ENCODE measurements at regions not wholly inside any gene's neighbourhood (a gene's known extent, or its start where the extent isn't known, plus 50 kb on each side); places are given as distances from the start of the nearest gene placed in this dataset.

DNA sequence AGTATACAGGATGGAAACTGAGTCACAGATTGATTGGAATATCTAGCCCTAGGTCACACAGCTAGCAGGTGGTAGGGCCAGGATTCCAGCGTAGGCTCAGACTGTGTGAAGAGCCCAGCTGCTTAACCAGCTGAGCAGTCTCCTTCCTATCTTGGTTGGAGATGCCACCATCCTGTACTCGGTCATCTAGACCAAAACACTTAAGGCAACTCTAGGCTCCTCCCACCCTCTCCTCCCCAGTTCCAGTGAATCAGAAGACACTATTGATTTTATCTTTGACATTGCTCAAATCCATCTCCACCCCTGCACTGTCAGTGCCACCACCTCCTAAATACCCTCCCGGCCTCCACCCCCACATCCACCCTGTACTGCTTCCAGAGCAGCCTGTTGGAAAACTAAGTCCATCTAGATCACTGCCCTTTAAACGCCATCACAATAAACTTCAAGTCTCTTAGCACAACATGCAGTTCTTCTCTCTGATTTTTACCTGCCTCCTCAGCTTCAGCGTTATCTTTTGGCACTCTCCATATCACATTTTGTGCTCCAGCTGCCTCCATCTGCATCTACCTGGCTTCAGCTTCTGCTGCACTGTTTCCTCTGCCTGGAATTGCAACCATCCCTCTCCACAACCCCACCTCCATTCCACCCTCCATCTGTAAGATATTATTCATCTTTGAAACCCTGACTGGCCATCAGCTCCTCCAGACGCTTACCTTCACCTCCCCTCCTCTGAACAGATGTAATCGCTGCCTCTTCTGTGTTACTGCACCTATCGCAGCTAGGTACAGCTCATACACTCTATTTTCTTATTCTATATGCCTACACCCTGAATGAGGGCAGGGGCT, 86.8 kb upstream of the ACP3 start:
- Mint-ChIP-seq H3K4me1 (no peaks in the 10 kb centered on the region), H3K27ac (no peak overlapping the region), H3K27me3 (peaks cover 11% of the 10 kb centered on the region), H3K4me3 (no peak overlapping the region), H3K9me3 (no peaks in the 10 kb centered on the region), H3K36me3 (ENCODE audit: low read depth) (no peaks in the 10 kb centered on the region)
- ChIA-PET CTCF (no interaction called here), POLR2A (no interaction called here)
- no peak for DNase-seq

DNA sequence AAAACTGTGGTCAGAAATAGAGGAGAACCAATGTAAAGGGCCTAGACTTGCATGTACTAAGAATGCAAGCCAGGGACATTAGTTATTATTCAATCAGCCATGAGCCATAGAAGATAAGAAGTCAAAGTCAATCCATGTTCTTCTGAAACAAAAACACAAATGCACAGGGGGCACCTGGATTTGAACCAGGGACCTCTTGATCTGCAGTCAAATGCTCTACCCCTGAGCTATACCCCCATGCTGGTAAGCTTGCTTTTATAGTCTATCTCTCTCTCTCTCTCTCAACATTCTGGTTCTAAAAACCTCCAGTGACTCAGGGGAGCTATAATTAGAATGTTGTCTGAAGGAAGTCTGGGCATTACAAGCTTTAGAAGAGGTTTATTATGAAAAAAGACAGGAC, 85.6 kb upstream of the ACP3 start:
- Mint-ChIP-seq H3K9me3 (no peaks in the 10 kb centered on the region), H3K27me3 (peaks cover 14% of the 10 kb centered on the region), H3K27ac (no peak overlapping the region), H3K36me3 (ENCODE audit: low read depth) (no peaks in the 10 kb centered on the region), H3K4me1 (no peaks in the 10 kb centered on the region), H3K4me3 (no peak overlapping the region)
- DNase-seq, result no peak
- ChIA-PET CTCF (no interaction called here), POLR2A (interaction anchor here (0.6 kb wide), 1 partner anchor 13 kb away, joined by 3 read pairs; no protein-coding TSS in a partner anchor)

DNA sequence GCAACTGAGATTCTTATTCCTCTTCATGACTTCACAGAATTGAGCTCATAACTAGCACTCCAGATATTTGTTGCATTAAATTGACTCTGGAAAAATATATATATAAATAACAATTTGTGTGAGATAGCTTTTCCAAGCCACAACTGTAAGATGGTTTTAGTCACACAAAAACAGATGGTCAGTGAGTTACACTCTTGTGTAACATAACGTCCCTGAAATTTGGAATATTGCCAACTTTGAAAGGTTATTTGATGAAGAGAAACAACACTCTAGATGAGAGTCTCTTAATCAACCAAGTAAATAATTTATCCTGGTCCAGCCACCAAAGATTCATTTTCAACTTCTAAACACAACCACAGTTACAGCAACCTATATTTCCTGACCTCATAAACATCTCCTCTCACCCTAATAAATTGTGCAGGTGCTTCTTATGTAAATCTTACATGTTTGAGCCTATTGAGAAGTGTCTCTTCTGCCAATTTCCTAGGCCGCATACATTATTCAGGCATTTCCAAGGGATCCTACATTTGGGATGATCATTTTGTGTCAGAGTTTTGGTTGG, 84.9 kb upstream of the ACP3 start:
- Mint-ChIP-seq H3K27me3 (peaks cover 14% of the 10 kb centered on the region), H3K4me1 (no peaks in the 10 kb centered on the region), H3K9me3 (no peaks in the 10 kb centered on the region), H3K36me3 (ENCODE audit: low read depth) (no peaks in the 10 kb centered on the region), H3K27ac (no peak overlapping the region), H3K4me3 (no peak overlapping the region)
- POLR2A ChIA-PET, result no interaction called here
- CTCF ChIA-PET, result no interaction called here
- no peak for DNase-seq

DNA sequence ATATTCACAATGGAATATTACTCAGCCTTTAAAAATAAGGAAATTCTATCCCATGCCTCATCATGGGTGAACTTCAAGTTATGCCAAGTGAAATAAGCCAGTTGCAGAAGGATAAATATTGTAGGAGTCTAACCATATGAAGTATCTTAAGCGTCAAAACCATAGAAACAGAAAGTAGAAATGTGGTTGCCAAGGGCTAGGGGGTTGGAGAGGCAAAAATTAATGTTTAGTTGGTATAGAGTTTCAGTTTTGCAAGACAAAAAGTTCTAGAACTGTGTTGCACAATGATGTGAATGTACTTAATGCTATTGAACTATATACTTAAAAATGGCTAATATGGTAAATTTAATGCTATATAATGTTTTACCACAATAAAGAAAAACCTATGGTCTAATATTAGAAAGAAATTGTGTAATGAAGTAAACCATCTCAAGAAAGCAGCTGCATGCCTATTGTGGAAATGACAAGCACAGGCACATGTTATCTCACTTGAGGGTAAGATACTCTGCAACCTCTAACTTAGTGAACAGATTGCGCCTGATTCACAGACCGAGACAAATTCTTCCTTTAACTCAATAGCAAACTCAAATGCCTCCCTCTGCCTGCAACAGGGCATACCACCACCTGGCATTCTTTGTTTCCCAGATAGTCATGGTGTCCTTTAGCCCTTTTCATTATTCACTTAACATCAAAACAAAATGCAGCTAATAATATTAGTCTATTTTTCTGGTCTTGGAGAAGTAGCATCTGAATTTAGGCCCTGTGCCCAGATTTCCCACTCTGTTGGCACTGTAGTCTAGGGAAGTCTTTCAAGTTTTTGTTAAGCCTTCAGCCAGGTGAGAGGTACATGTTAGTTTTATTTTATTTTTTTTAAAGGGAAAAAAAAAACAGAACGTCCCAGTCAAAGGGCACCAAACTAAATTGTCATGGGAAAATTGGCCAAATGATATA, 80.2 kb upstream of the ACP3 start:
- no peaks in the 10 kb centered on the region for H3K36me3 Mint-ChIP-seq (ENCODE audit: low read depth)
- ChIA-PET CTCF (no interaction called here), POLR2A (no interaction called here)
- H3K27me3 Mint-ChIP-seq, result peaks cover 21% of the 10 kb centered on the region
- no peak overlapping the region for H3K27ac Mint-ChIP-seq
- no peak overlapping the region for H3K4me3 Mint-ChIP-seq
- no peaks in the 10 kb centered on the region for H3K9me3 Mint-ChIP-seq
- no peaks in the 10 kb centered on the region for H3K4me1 Mint-ChIP-seq
- no peak for DNase-seq

DNA sequence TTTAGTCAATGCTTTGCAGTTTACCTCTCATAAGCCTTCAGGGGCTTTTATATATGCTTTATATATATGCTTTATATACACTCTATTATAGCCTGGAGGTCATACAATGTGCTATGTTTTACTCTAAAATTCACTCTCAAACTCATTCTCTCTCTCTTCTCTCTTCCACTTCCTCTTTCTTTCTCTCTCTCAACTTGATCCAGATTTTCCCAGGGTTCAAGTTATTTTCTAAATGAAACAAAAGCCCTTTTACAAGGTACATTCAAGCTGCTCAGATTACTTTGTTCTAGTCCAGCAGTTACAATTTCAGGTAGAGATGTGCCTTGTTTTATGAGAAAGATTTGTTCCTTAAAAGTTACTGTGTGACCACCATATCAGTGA, 79.6 kb upstream of the ACP3 start:
- H3K9me3 Mint-ChIP-seq, result no peaks in the 10 kb centered on the region

GRCh38 chr3:132239587-132239986, 77.6 kb upstream of the ACP3 start:
- H3K36me3 Mint-ChIP-seq (ENCODE audit: low read depth), result no peaks in the 10 kb centered on the region
- CTCF ChIA-PET, result no interaction called here
- H3K27me3 Mint-ChIP-seq, result peaks cover 27% of the 10 kb centered on the region
- POLR2A ChIA-PET, result no interaction called here
- H3K27ac Mint-ChIP-seq, result no peak overlapping the region
- H3K4me3 Mint-ChIP-seq, result no peak overlapping the region
- no peaks in the 10 kb centered on the region for H3K4me1 Mint-ChIP-seq
- no peaks in the 10 kb centered on the region for H3K9me3 Mint-ChIP-seq
- DNase-seq, result no peak

More for the DNA sequence above, 79.6 kb upstream of the ACP3 start:
- H3K27ac Mint-ChIP-seq, result no peak overlapping the region
- H3K4me3 Mint-ChIP-seq, result no peak overlapping the region
- no peaks in the 10 kb centered on the region for H3K4me1 Mint-ChIP-seq
- CTCF ChIA-PET, result no interaction called here
- DNase-seq, result no peak
- H3K27me3 Mint-ChIP-seq, result peaks cover 26% of the 10 kb centered on the region
- no peaks in the 10 kb centered on the region for H3K36me3 Mint-ChIP-seq (ENCODE audit: low read depth)
- POLR2A ChIA-PET, result no interaction called here

DNA sequence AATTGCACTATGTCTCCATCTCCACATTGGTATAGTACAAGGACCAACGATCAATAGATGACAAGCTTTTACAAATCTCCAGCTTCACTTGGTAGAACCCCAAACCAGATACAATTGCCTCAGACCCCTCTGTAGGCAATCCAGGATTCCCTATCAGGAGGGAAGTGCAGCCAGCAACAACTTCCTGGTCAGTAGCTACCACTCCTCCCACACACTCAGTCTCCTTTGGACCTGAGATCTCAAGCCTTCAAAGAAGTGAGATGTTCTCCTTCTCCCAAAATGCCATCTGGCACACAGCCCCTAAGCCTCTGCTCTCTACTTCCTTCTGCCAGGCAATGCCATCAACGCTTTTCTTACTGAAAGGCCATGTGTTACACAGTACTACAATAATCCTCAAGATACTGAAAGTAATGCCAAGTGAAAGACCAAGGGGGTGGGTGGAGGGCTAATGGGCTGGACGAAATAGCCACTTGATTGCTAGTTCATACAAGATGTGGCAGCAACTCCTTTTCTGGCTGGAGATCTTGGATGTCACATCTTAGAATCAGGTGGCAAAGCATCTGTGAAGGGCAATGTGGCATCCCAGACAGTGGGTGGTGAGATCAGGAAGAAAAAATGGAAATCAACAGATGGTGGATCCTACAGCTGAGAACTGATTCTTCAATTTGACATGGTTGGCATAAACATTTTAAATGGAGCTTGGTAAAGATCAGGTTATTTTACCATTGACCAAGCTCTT, 75.3 kb upstream of the ACP3 start:
- ChIA-PET CTCF (no interaction called here), POLR2A (no interaction called here)
- DNase-seq, result no peak
- no peak overlapping the region for H3K27ac Mint-ChIP-seq
- H3K4me3 Mint-ChIP-seq, result no peak overlapping the region
- no peaks in the 10 kb centered on the region for H3K36me3 Mint-ChIP-seq (ENCODE audit: low read depth)
- H3K9me3 Mint-ChIP-seq, result no peaks in the 10 kb centered on the region
- no peaks in the 10 kb centered on the region for H3K4me1 Mint-ChIP-seq
- H3K27me3 Mint-ChIP-seq, result peaks cover 30% of the 10 kb centered on the region

DNA sequence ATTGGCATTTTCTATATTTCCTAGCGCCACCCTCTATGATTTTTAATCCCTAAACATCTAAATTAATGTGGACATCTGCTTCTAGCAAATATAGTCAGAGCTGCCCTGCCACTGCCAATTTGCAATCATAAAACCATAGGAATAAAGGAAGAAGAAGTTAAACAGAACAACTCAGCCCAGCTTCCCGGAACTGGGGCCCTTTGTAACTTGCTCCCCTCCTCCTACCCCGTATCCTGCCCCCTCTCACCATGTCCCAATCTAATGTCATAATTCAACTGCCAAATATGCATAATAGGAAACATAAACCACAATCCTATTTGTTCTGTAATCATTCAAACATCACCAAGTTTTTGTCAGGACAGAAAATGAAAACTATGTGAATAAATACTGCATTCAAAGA, 74.4 kb upstream of the ACP3 start:
- Mint-ChIP-seq H3K9me3 (no peaks in the 10 kb centered on the region), H3K36me3 (ENCODE audit: low read depth) (no peaks in the 10 kb centered on the region), H3K27ac (no peak overlapping the region), H3K4me3 (no peak overlapping the region), H3K4me1 (no peaks in the 10 kb centered on the region), H3K27me3 (peaks cover 36% of the 10 kb centered on the region)
- CTCF ChIA-PET, result no interaction called here
- no peak for DNase-seq
- POLR2A ChIA-PET, result no interaction called here

DNA sequence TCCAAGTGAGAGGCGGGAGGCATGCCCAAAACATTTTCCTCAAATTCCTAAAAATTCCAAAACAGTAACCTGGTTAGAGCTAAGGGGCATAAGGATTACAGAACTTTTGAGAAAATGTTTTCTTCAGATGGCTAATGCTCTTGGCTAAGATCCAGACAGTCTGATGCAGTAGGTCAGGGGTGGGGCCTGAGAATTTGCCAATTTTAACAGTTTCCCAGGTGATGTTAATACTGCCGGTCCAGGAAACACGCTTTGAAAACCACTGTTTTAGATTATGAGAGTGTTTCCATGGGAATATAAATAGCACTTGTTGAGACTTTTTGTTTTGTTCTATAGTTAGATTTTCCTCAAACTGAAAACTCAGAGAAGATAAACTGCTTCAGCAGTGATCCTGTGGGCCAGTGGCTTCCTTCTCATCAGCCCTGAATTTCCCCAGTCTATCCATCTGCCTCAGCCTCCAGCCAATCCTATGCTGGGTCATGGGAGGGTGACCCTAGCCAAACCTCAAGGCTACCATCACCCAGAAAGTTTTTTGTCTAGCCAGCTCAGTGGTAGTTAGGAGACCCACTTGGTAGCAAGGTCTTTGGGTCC, 71.6 kb upstream of the ACP3 start:
- H3K4me1 Mint-ChIP-seq, result no peaks in the 10 kb centered on the region
- CTCF ChIA-PET, result interaction anchor here (1.7 kb wide), 1 partner anchor 12 kb away, joined by 7 read pairs; no protein-coding TSS in a partner anchor
- no peak overlapping the region for H3K27ac Mint-ChIP-seq
- POLR2A ChIA-PET, result no interaction called here
- peaks cover 37% of the 10 kb centered on the region for H3K27me3 Mint-ChIP-seq
- no peak for DNase-seq
- no peaks in the 10 kb centered on the region for H3K36me3 Mint-ChIP-seq (ENCODE audit: low read depth)
- no peak overlapping the region for H3K4me3 Mint-ChIP-seq
- H3K9me3 Mint-ChIP-seq, result no peaks in the 10 kb centered on the region

- Mint-ChIP-seq H3K27ac (no peak overlapping the region), H3K27me3 (peaks cover 35% of the 10 kb centered on the region), H3K9me3 (no peaks in the 10 kb centered on the region), H3K4me1 (no peaks in the 10 kb centered on the region), H3K4me3 (no peak overlapping the region), H3K36me3 (ENCODE audit: low read depth) (no peaks in the 10 kb centered on the region)
- ChIA-PET CTCF (interaction anchor here (1.7 kb wide), 1 partner anchor 12 kb away, joined by 7 read pairs; no protein-coding TSS in a partner anchor), POLR2A (no interaction called here)
- no peak for DNase-seq
These were observed 71.0 kb upstream of the ACP3 start for GRCh38 chr3:132246212-132246611.

DNA sequence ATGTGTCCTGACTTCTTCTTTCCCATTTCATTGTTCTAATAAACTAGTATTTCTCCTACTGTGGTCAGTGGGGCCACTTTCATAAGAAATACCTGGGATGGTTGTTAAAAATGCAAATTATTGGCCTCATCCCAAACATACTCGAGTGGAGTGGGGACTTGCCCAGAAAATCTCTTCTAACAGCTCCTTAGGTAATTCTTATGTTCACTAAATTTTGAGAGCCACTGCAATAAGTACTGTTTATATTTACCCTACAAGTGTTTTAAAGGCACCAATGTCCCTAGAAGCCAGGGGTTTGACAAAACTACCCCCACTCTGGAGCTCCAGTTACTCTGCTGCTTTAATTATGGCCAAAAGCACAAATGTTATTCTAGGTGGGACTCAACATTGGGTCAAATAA, 70.0 kb upstream of the ACP3 start:
- ChIA-PET POLR2A (no interaction called here), CTCF (no interaction called here)

GRCh38 chr3:132248490-132248889, 68.7 kb upstream of the ACP3 start:
- no peak for DNase-seq
- POLR2A ChIA-PET, result no interaction called here
- no peak overlapping the region for H3K4me3 Mint-ChIP-seq
- no peak overlapping the region for H3K27ac Mint-ChIP-seq
- H3K27me3 Mint-ChIP-seq, result peaks cover 23% of the 10 kb centered on the region
- no peaks in the 10 kb centered on the region for H3K9me3 Mint-ChIP-seq
- no peaks in the 10 kb centered on the region for H3K36me3 Mint-ChIP-seq (ENCODE audit: low read depth)
- no peaks in the 10 kb centered on the region for H3K4me1 Mint-ChIP-seq
- CTCF ChIA-PET, result no interaction called here

More for the DNA sequence above, 70.0 kb upstream of the ACP3 start:
- H3K36me3 Mint-ChIP-seq (ENCODE audit: low read depth), result no peaks in the 10 kb centered on the region
- peaks cover 27% of the 10 kb centered on the region for H3K27me3 Mint-ChIP-seq
- no peaks in the 10 kb centered on the region for H3K9me3 Mint-ChIP-seq
- H3K4me3 Mint-ChIP-seq, result no peak overlapping the region
- DNase-seq, result no peak
- H3K27ac Mint-ChIP-seq, result no peak overlapping the region
- H3K4me1 Mint-ChIP-seq, result no peaks in the 10 kb centered on the region

All from activated CD4-positive, alpha-beta T cell treated with anti-CD3 and anti-CD28 coated beads, Interleukin-2, amount 10 ng/mL, durations not matched to agents 7 days and 5 days (primary cell).